Endothelial cell of umbilical vein (primary cell): ENCODE measurements at regions not wholly inside any gene's neighbourhood (a gene's known extent, or its start where the extent isn't known, plus 50 kb on each side); places are given as distances from the start of the nearest gene placed in this dataset.

ENCODE experiments used
- BruUV-seq: library from RNA; stranded (reverse); fragments of 400-500 nt; replicated peaks from 2 replicates; lab custom pipeline; 2021; lab: Mats Ljungman, UMichigan
- CTCF ChIA-PET: fragments of 300-600, 350-600 bp; sonication (Branson Sonifier 250); formaldehyde crosslinking; loops from one replicate; lab custom pipeline; 2021; ENCODE audit warnings: antibody characterized with exemption, inconsistent platforms; lab: Charles Lee
- POLR2A ChIA-PET: fragments of 300-600, 350-600 bp; sonication (Branson Sonifier 250); formaldehyde crosslinking; loops from one replicate; lab custom pipeline; 2021; ENCODE audit warnings: antibody characterized with exemption, inconsistent platforms; lab: Charles Lee
- DNase-seq: peaks from one replicate; pipeline ENCODE4 v3.0.0-alpha.2; 2011; ENCODE audit warnings: low read depth, low spot score
- FAIRE-seq: peaks from 2 replicates; lab custom pipeline; 2011; peaks lifted over from hg19 to GRCh38; lab: Jason Lieb, UNC
- H2AFZ ChIP-seq: 2 replicates; pipeline ENCODE4 v1.6.0; 2012; ENCODE audit warnings: low read depth, low read length, control low read depth, inconsistent platforms
- H3K27ac ChIP-seq: 2 replicates; pipeline ENCODE4 v1.5.1; 2011; ENCODE audit warnings: low read depth, mild to moderate bottlenecking, control low read depth, low read length, moderate library complexity; ENCODE audit not compliant: insufficient read depth
- H3K27me3 ChIP-seq, 2 experiments: 2 replicates each; pipeline versions ENCODE4 v1.6.0 to v1.6.1; 2011; ENCODE audit warnings: low read length in 2 of 2, mixed read lengths in 1 of 2; ENCODE audit not compliant: control insufficient read depth in 2 of 2, insufficient read depth in 2 of 2
- H3K36me3 ChIP-seq, 2 experiments: 2 replicates in 1 of 2; 3 replicates in 1 of 2; pipeline ENCODE4 v1.5.1; 2011; ENCODE audit warnings: low read length in 2 of 2, mild to moderate bottlenecking in 1 of 2, moderate library complexity in 1 of 2; ENCODE audit not compliant: control insufficient read depth in 2 of 2, insufficient read depth in 2 of 2; ENCODE audit errors: extremely low read depth in 1 of 2
- H3K4me1 ChIP-seq: 3 replicates; pipeline ENCODE4 v1.5.1; 2011; ENCODE audit warnings: mild to moderate bottlenecking, low read length; ENCODE audit not compliant: control insufficient read depth, insufficient read depth; ENCODE audit errors: extremely low read depth
- H3K4me2 ChIP-seq: 2 replicates; pipeline ENCODE4 v1.6.1; 2011; ENCODE audit warnings: low read length, control low read depth, mixed read lengths; ENCODE audit not compliant: insufficient read depth
- H3K4me3 ChIP-seq, 3 experiments: fragments of 200-600 bp in 1 of 3; sonication (generic), shearing (Covaris generic) in 1 of 3; replicated peaks in 1 of 3; 2 replicates each; pipeline ENCODE4 v1.5.1; 2011 to 2016; ENCODE audit warnings: control low read depth in 3 of 3, low read length in 3 of 3, mild to moderate bottlenecking in 2 of 3, inconsistent platforms in 1 of 3, low read depth in 1 of 3, moderate library complexity in 1 of 3; ENCODE audit not compliant: insufficient read depth in 1 of 3
- H3K79me2 ChIP-seq: 2 replicates; pipeline ENCODE4 v1.6.0; 2012; ENCODE audit warnings: low read length, inconsistent platforms; ENCODE audit not compliant: control insufficient read depth, insufficient read depth
- H3K9ac ChIP-seq: replicated peaks from 2 replicates; pipeline ENCODE3; 2011; ENCODE audit warnings: low read length, control low read depth; ENCODE audit not compliant: insufficient read depth; ENCODE audit errors: extremely low read depth
- H3K9me1 ChIP-seq: replicated peaks from 3 replicates; pipeline ENCODE4 v1.6.0; 2011; ENCODE audit warnings: mild to moderate bottlenecking, low read length; ENCODE audit not compliant: control insufficient read depth, insufficient read depth; ENCODE audit errors: extremely low read depth
- H3K9me3 ChIP-seq: replicated peaks from 2 replicates; pipeline ENCODE4 v1.5.1; 2012; ENCODE audit warnings: low read length, inconsistent platforms; ENCODE audit not compliant: control insufficient read depth, insufficient read depth
- H4K20me1 ChIP-seq: replicated peaks from 2 replicates; pipeline ENCODE3; 2011; ENCODE audit warnings: mild to moderate bottlenecking, low read length; ENCODE audit not compliant: control insufficient read depth, insufficient read depth; ENCODE audit errors: extremely low read depth
- GATA2 ChIP-seq: IDR thresholded peaks from 2 replicates; pipeline ENCODE4 v1.7.0; 2011; ENCODE audit warnings: low read depth, mild to moderate bottlenecking, moderate library complexity, mixed read lengths, low read length; ENCODE audit not compliant: insufficient read length, insufficient read depth
- MYC ChIP-seq: IDR thresholded peaks from one replicate; pipeline ENCODE4 v1.6.1; 2011; ENCODE audit warnings: mild to moderate bottlenecking, low read depth, low read length
- POLR2A ChIP-seq: IDR thresholded peaks from 2 replicates; pipeline ENCODE4 v1.6.1; 2012; ENCODE audit warnings: low read depth, mild to moderate bottlenecking, control low read depth, low read length
- POLR2AphosphoS5 ChIP-seq: IDR thresholded peaks from 2 replicates; pipeline ENCODE4 v1.6.1; 2012; ENCODE audit warnings: low read depth, mild to moderate bottlenecking, control low read depth, low read length, moderate library complexity; ENCODE audit not compliant: insufficient read depth
- dilution Hi-C: fragments of 300-500 bp; cut with MboI; formaldehyde crosslinking; loops from one replicate; pipeline ENCODE4 v1.15.0; 2019; ENCODE audit warnings: low sequenced_read_pairs; ENCODE audit not compliant: extremely low pct_ligation_motif_present
- intact Hi-C: fragments of 100-400 bp; cut with micrococcal nuclease; formaldehyde crosslinking; loops from one replicate; pipeline ENCODE4 v1.10.0; 2022
- TF ChIP-seq, protein P1 (sequence below): IDR thresholded peaks from 2 replicates; pipeline ENCODE4 v1.6.1; 2011; ENCODE audit not compliant: insufficient read depth, insufficient read length

DNA sequence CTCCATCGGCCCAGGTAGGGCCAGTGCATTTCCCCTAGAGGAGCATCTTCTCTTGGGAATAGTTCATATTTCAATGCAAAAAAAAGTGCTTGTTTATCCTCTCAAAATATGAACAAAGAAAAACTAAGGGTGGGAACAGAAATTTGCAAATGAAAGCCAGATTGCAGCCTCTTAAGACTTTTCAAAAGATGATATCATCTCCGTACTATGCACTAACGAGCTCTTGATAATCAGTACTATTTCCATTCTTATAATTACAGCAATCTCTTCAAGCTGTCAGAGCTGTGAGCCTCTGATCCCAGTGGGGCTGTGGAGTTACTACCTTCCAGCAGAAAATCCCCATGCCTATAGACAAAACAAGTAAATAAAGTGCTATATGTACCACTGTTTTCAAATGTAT, 77.1 kb downstream of the SOD2 start:
- Histone ChIP-seq H3K9me1 (no peaks in the 10 kb centered on the region), H3K79me2 (no peaks in the 10 kb centered on the region), H3K9ac (no peak overlapping the region), H3K27me3 (no peaks in the 10 kb centered on the region), H4K20me1 (no peaks in the 10 kb centered on the region), H3K4me1 (no peaks in the 10 kb centered on the region), H3K36me3 (no peaks in the 10 kb centered on the region), H3K9me3 (no peaks in the 10 kb centered on the region), H3K4me3 (no peak overlapping the region), H3K4me2 (no peak overlapping the region), H3K27ac (no peak overlapping the region), H2AFZ (no peak overlapping the region)
- CTCF ChIA-PET, result no interaction called here
- intact Hi-C loops, result no loop called here
- no peak for DNase-seq
- no TSS peak for BruUV-seq
- POLR2A ChIA-PET, result no interaction called here
- dilution Hi-C loops, result no loop called here
- no peak for TF ChIP-seq GATA2
- TF ChIP-seq MYC, result no peak
- FAIRE-seq, result no peak

GRCh38 chr6:159610881-159611280, 82.2 kb downstream of the SOD2 start:
- Histone ChIP-seq H4K20me1 (no peaks in the 10 kb centered on the region), H3K36me3 (no peaks in the 10 kb centered on the region), H3K79me2 (no peaks in the 10 kb centered on the region), H3K9ac (no peak overlapping the region), H3K27ac (no peak overlapping the region), H2AFZ (no peak overlapping the region), H3K4me3 (no peak overlapping the region), H3K27me3 (no peaks in the 10 kb centered on the region), H3K4me2 (no peak overlapping the region), H3K9me3 (no peaks in the 10 kb centered on the region), H3K9me1 (no peaks in the 10 kb centered on the region), H3K4me1 (no peaks in the 10 kb centered on the region)
- intact Hi-C loops, result no loop called here
- no TSS peak for BruUV-seq
- ChIA-PET POLR2A (no interaction called here), CTCF (interaction anchor here (1.1 to 1.6 kb wide), 3 partner anchors 23 to 393 kb away, joined by 4 to 6 read pairs (median 5); no protein-coding TSS in a partner anchor)
- dilution Hi-C loops, result no loop called here
- FAIRE-seq (no peak), DNase-seq (no peak)
- no peak for TF ChIP-seq POLR2A
- TF ChIP-seq MYC, result no peak
- TF ChIP-seq, protein P1, sequence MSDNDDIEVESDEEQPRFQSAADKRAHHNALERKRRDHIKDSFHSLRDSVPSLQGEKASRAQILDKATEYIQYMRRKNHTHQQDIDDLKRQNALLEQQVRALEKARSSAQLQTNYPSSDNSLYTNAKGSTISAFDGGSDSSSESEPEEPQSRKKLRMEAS, result no peak
- no peak for TF ChIP-seq POLR2AphosphoS5
